Astrocyte (in vitro differentiated cells and primary cell): ENCODE measurements at regions not wholly inside any gene's neighbourhood (a gene's known extent, or its start where the extent isn't known, plus 50 kb on each side); places are given as distances from the start of the nearest gene placed in this dataset.
A peak's percentile ranks its signal among the peaks of the same experiment; 100 is the strongest.

Source experiments
- DNase-seq: peaks from one replicate; pipeline ENCODE4 v3.0.0-alpha.2; 2010; ENCODE audit warnings: low read depth
- FAIRE-seq: peaks from 2 replicates; lab custom pipeline; 2011; peaks lifted over from hg19 to GRCh38; lab: Jason Lieb, UNC
- H2AFZ ChIP-seq: 2 replicates; pipeline ENCODE4 v1.6.0; 2012; ENCODE audit warnings: low read depth, low read length, inconsistent platforms
- H3K27ac ChIP-seq: 2 replicates; pipeline ENCODE4 v1.5.1; 2011; ENCODE audit warnings: low read depth, low read length, inconsistent platforms
- H3K27me3 ChIP-seq: 2 replicates; pipeline ENCODE4 v1.6.0; 2011; ENCODE audit warnings: low read length, inconsistent platforms; ENCODE audit not compliant: insufficient read depth
- H3K36me3 ChIP-seq: 2 replicates; pipeline ENCODE4 v1.5.1; 2011; ENCODE audit warnings: low read length, inconsistent platforms; ENCODE audit not compliant: insufficient read depth
- H3K4me1 ChIP-seq: 2 replicates; pipeline ENCODE4 v1.5.1; 2011; ENCODE audit warnings: low read length, inconsistent platforms; ENCODE audit not compliant: insufficient read depth
- H3K4me2 ChIP-seq: 2 replicates; pipeline ENCODE4 v1.6.0; 2012; ENCODE audit warnings: low read length, inconsistent platforms
- H3K4me3 ChIP-seq: 2 replicates; pipeline ENCODE4 v1.5.1; 2011; ENCODE audit warnings: low read depth, mild to moderate bottlenecking, low read length, inconsistent platforms; ENCODE audit not compliant: insufficient read depth
- H3K79me2 ChIP-seq: 2 replicates; pipeline ENCODE4 v1.6.0; 2012; ENCODE audit warnings: mild to moderate bottlenecking, low read length, inconsistent platforms; ENCODE audit not compliant: insufficient read depth
- H3K9ac ChIP-seq: 2 replicates; pipeline ENCODE4 v1.6.0; 2012; ENCODE audit warnings: mild to moderate bottlenecking, low read length, inconsistent platforms
- H3K9me3 ChIP-seq: 2 replicates; pipeline ENCODE4 v1.5.1; 2012; ENCODE audit warnings: low read depth, mild to moderate bottlenecking, low read length, inconsistent platforms; ENCODE audit not compliant: insufficient read depth
- H4K20me1 ChIP-seq: 2 replicates; pipeline ENCODE4 v1.6.0; 2012; ENCODE audit warnings: low read length, inconsistent platforms; ENCODE audit not compliant: insufficient read depth
- H3K27ac Mint-ChIP-seq: one replicate; pipeline ENCODE4 v1.8.0; 2021; ENCODE audit warnings: mild to moderate bottlenecking, mixed read lengths; ENCODE audit not compliant: unreplicated experiment
- H3K27me3 Mint-ChIP-seq: one replicate; pipeline ENCODE4 v1.8.0; 2021; ENCODE audit warnings: low read depth, mixed read lengths; ENCODE audit not compliant: unreplicated experiment
- H3K36me3 Mint-ChIP-seq: one replicate; pipeline ENCODE4 v1.8.0; 2021; ENCODE audit warnings: low read depth, mixed read lengths; ENCODE audit not compliant: unreplicated experiment
- H3K4me1 Mint-ChIP-seq: one replicate; pipeline ENCODE4 v1.8.0; 2021; ENCODE audit warnings: low read depth, mixed read lengths; ENCODE audit not compliant: unreplicated experiment
- H3K4me3 Mint-ChIP-seq: one replicate; pipeline ENCODE4 v1.8.0; 2021; ENCODE audit warnings: mild to moderate bottlenecking, moderate library complexity, mixed read lengths; ENCODE audit not compliant: unreplicated experiment
- H3K9me3 Mint-ChIP-seq: one replicate; pipeline ENCODE4 v1.8.0; 2021; ENCODE audit warnings: mild to moderate bottlenecking, mixed read lengths; ENCODE audit not compliant: unreplicated experiment
- CTCF ChIP-seq: IDR thresholded peaks from 2 replicates; pipeline ENCODE4 v1.5.1; 2011; ENCODE audit warnings: low read depth, mild to moderate bottlenecking, inconsistent platforms, low read length, moderate library complexity; ENCODE audit not compliant: insufficient read depth
- EZH2 ChIP-seq: IDR thresholded peaks from 2 replicates; pipeline ENCODE4 v1.6.1; 2012; ENCODE audit warnings: mild to moderate bottlenecking, low read length, inconsistent platforms; ENCODE audit not compliant: insufficient read depth

GRCh38 chr13:77384999-77385398 is 58.1 kb upstream of the MYCBP2 start:
- Histone ChIP-seq H3K4me1 (peaks cover 14% of the 10 kb centered on the region), H3K4me2 (no peak overlapping the region), H3K27ac (no peak overlapping the region), H3K27me3 (no peaks in the 10 kb centered on the region), H3K79me2 (no peaks in the 10 kb centered on the region), H3K36me3 (no peaks in the 10 kb centered on the region), H3K9ac (no peak overlapping the region), H2AFZ (no peak overlapping the region), H3K9me3 (no peaks in the 10 kb centered on the region), H4K20me1 (no peaks in the 10 kb centered on the region), H3K4me3 (no peak overlapping the region)
- H3K4me3 Mint-ChIP-seq, result no peak overlapping the region
- peaks cover 28% of the 10 kb centered on the region for H3K4me1 Mint-ChIP-seq
- no peak overlapping the region for H3K27ac Mint-ChIP-seq
- DNase-seq (peak; percentile 54), FAIRE-seq (peak; percentile 43)
- TF ChIP-seq CTCF, result no peak
- no peak for TF ChIP-seq EZH2
- no peaks in the 10 kb centered on the region for H3K27me3 Mint-ChIP-seq
- no peaks in the 10 kb centered on the region for H3K36me3 Mint-ChIP-seq
- peaks cover 7% of the 10 kb centered on the region for H3K9me3 Mint-ChIP-seq

- Histone ChIP-seq H3K4me1 (peaks cover 14% of the 10 kb centered on the region), H3K4me3 (no peak overlapping the region), H3K27ac (no peak overlapping the region), H4K20me1 (no peaks in the 10 kb centered on the region), H3K4me2 (no peak overlapping the region), H3K9me3 (no peaks in the 10 kb centered on the region), H2AFZ (no peak overlapping the region), H3K79me2 (no peaks in the 10 kb centered on the region), H3K27me3 (no peaks in the 10 kb centered on the region), H3K9ac (no peak overlapping the region), H3K36me3 (no peaks in the 10 kb centered on the region)
- no peak for DNase-seq
- TF ChIP-seq CTCF (no peak), EZH2 (no peak)
- no peaks in the 10 kb centered on the region for H3K27me3 Mint-ChIP-seq
- peaks cover 4% of the 10 kb centered on the region for H3K9me3 Mint-ChIP-seq
- H3K4me1 Mint-ChIP-seq, result peaks cover 17% of the 10 kb centered on the region
- no peak for FAIRE-seq
- H3K27ac Mint-ChIP-seq, result no peak overlapping the region
- no peak overlapping the region for H3K4me3 Mint-ChIP-seq
- peaks cover 1% of the 10 kb centered on the region for H3K36me3 Mint-ChIP-seq
Measured at GRCh38 chr13:77383097-77383496, 56.2 kb upstream of the MYCBP2 start.

GRCh38 chr13:77381059-77381458 is 54.2 kb upstream of the MYCBP2 start:
- Histone ChIP-seq H3K79me2 (no peaks in the 10 kb centered on the region), H3K4me3 (no peak overlapping the region), H3K27me3 (no peaks in the 10 kb centered on the region), H3K27ac (no peak overlapping the region), H3K4me1 (no peaks in the 10 kb centered on the region), H3K36me3 (no peaks in the 10 kb centered on the region), H3K9ac (no peak overlapping the region), H4K20me1 (no peaks in the 10 kb centered on the region), H3K9me3 (no peaks in the 10 kb centered on the region), H3K4me2 (no peak overlapping the region), H2AFZ (no peak overlapping the region)
- no peaks in the 10 kb centered on the region for H3K9me3 Mint-ChIP-seq
- no peak for DNase-seq
- peaks cover 1% of the 10 kb centered on the region for H3K36me3 Mint-ChIP-seq
- H3K27me3 Mint-ChIP-seq, result no peaks in the 10 kb centered on the region
- peaks cover 1% of the 10 kb centered on the region for H3K4me1 Mint-ChIP-seq
- no peak overlapping the region for H3K27ac Mint-ChIP-seq
- FAIRE-seq, result no peak
- H3K4me3 Mint-ChIP-seq, result no peak overlapping the region
- no peak for TF ChIP-seq EZH2
- no peak for TF ChIP-seq CTCF
